ENCODE measurements at regions not wholly inside any gene's neighbourhood (a gene's known extent, or its start where the extent isn't known, plus 50 kb on each side); places are given as distances from the start of the nearest gene placed in this dataset.

- H3K9ac ChIP-seq (ENCODE audit: low read depth in 1 of 2, low read length in 2 of 2), result no peak overlapping the region
- no peak overlapping the region for H3K4me3 ChIP-seq (ENCODE audit: low read depth in 1 of 3, low read length in 3 of 3)
- no peaks in the 10 kb centered on the region for H3K9me3 ChIP-seq (ENCODE audit: control insufficient read depth in 4 of 4, low read length in 3 of 4)
- no peaks in the 10 kb centered on the region for H3K27me3 ChIP-seq (ENCODE audit: control insufficient read depth in 4 of 4, insufficient read depth in 4 of 4, low read length in 3 of 4)
- H3K36me3 ChIP-seq (ENCODE audit: control insufficient read depth in 4 of 4, insufficient read depth in 3 of 4, low read depth in 1 of 4, low read length in 3 of 4), result no peaks in the 10 kb centered on the region
- H3K4me1 ChIP-seq (ENCODE audit: control insufficient read depth in 4 of 4, insufficient read depth in 4 of 4, low read length in 3 of 4), result peaks cover 3 to 17% (median 12%) of the 10 kb centered on the region in 4 donors
- TF ChIP-seq ZBTB33 (IDR thresholded peaks at IDR 0.05) (no peak), HNF4A (conservative IDR thresholded peaks at IDR 0.05) (no peak), TAF1 (conservative IDR thresholded peaks at IDR 0.05) (no peak), SP1 (IDR thresholded peaks at IDR 0.05) (no peak), NR2F2 (IDR thresholded peaks at IDR 0.05) (no peak), GABPA (IDR thresholded peaks at IDR 0.05 in 1 of 2, conservative IDR thresholded peaks at IDR 0.05 in 1 of 2) (no peak), HNF4G (IDR thresholded peaks at IDR 0.05) (no peak), JUND (IDR thresholded peaks at IDR 0.05) (no peak), RAD21 (IDR thresholded peaks at IDR 0.05) (no peak), MAX (IDR thresholded peaks at IDR 0.05) (no peak), FOXA2 (IDR thresholded peaks at IDR 0.05) (no peak), RXRA (IDR thresholded peaks at IDR 0.05) (no peak), CTCF (IDR thresholded peaks at IDR 0.05; ENCODE audit: low read depth, low read length, missing input control) (no peak), ATF3 (IDR thresholded peaks at IDR 0.05) (no peak), FOXA1 (IDR thresholded peaks at IDR 0.05) (no peak), REST (IDR thresholded peaks at IDR 0.05) (no peak), EGR1 (IDR thresholded peaks at IDR 0.05; ENCODE audit: low read depth in 2 of 2) (no peak), YY1 (IDR thresholded peaks at IDR 0.05) (no peak)
- H3K27ac ChIP-seq (ENCODE audit: low read depth in 1 of 2, low read length in 2 of 2), result no peak overlapping the region
- no peak for DNase-seq (ENCODE audit: low spot score)
- 91% methylated on average over 22 of the region's 22 CpGs for WGBS
These were observed 142.5 kb upstream of the SHH start for GRCh38 chr7:155954550-155955366.
